ENCODE measurements at regions not wholly inside any gene's neighbourhood (a gene's known extent, or its start where the extent isn't known, plus 50 kb on each side); places are given as distances from the start of the nearest gene placed in this dataset.

DNA sequence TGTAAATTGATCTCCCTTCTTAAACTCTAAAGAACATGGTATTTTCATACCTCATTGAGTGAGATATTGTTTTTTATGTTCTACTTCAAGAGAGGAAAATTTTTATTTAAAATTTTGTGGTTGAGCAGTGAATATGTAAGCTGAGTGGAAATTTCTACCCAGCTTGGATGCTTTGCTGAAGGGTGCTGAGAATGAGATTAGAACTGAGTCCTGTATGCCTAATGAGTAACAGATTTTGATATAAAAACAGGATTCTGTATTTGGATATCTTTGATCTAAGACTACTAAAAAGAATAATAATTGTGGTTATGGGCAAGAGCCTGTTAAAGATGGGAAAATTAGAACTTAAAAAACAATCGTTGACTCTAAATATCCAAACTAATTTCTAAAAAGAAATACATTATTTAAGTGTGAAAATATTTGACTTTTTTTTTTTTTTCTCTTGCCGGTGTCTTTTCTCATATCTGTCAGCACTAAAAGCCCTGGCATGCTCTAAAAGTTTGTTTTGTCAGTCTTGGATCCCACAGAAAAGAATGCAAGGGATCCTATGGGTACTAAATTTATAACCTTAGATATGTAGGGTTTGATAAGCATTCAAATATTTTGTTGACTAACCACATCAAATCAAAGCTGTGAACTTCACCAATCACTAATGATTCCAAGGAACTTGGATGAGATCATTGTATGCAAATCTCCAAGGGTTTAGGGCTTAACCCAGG is 652.3 kb downstream of the PTPRC start:
- Histone ChIP-seq H3K9ac (ENCODE audit: insufficient read depth in 1 of 2, low read length in 2 of 2) (no peak overlapping the region), H3K27me3 (ENCODE audit: control insufficient read depth in 3 of 3, insufficient read depth in 3 of 3, low read length in 2 of 3) (no peaks in the 10 kb centered on the region), H3K27ac (ENCODE audit: low read depth in 1 of 2, low read length in 1 of 2) (no peak overlapping the region), H3K9me3 (ENCODE audit: control insufficient read depth in 4 of 4, insufficient read depth in 3 of 4, low read length in 3 of 4) (no peaks in the 10 kb centered on the region), H3K36me3 (ENCODE audit: control insufficient read depth in 4 of 4, insufficient read depth in 4 of 4, low read length in 4 of 4) (no peaks in the 10 kb centered on the region), H3K4me1 (ENCODE audit: control insufficient read depth in 5 of 5, insufficient read depth in 5 of 5, low read length in 5 of 5) (no peaks in the 10 kb centered on the region), H3K4me3 (no peak overlapping the region)
- no peak for ATAC-seq (ENCODE audit: insufficient read depth, low FRiP score)
- DNase-seq = no peak
- WGBS, 2 donors = 71 to 85% methylated on average over 2 of the region's 2 CpGs
- TF ChIP-seq, protein P1, sequence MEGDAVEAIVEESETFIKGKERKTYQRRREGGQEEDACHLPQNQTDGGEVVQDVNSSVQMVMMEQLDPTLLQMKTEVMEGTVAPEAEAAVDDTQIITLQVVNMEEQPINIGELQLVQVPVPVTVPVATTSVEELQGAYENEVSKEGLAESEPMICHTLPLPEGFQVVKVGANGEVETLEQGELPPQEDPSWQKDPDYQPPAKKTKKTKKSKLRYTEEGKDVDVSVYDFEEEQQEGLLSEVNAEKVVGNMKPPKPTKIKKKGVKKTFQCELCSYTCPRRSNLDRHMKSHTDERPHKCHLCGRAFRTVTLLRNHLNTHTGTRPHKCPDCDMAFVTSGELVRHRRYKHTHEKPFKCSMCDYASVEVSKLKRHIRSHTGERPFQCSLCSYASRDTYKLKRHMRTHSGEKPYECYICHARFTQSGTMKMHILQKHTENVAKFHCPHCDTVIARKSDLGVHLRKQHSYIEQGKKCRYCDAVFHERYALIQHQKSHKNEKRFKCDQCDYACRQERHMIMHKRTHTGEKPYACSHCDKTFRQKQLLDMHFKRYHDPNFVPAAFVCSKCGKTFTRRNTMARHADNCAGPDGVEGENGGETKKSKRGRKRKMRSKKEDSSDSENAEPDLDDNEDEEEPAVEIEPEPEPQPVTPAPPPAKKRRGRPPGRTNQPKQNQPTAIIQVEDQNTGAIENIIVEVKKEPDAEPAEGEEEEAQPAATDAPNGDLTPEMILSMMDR (IDR thresholded peaks at IDR 0.05; ENCODE audit: control extremely low read depth, extremely low read depth) = no peak

DNA sequence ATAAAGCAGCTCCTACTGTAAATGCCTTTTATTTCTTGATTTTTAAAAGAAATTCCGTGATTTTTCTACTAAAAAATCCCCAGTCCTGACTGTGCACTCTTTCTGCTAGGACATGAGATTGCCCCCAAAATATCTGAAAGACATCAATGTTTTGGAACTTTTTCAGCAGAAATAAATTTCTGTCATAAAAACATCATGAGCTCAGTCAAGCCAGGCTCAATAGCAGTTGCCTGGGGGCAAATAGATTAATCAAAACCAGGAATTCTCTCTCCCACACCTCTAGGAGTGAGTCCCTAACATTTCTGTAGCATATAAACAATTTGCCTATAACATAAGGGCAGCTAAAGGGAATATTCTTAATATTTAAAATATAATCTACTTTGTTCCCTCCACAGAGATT is 654.1 kb downstream of the PTPRC start:
- TF ChIP-seq, protein P1 (IDR thresholded peaks at IDR 0.05; ENCODE audit: control extremely low read depth, extremely low read depth) = no peak
- Histone ChIP-seq H3K27me3 (ENCODE audit: control insufficient read depth in 3 of 3, insufficient read depth in 3 of 3, low read length in 2 of 3) (no peaks in the 10 kb centered on the region), H3K9me3 (ENCODE audit: control insufficient read depth in 4 of 4, insufficient read depth in 3 of 4, low read length in 3 of 4) (no peaks in the 10 kb centered on the region), H3K36me3 (ENCODE audit: control insufficient read depth in 4 of 4, insufficient read depth in 4 of 4, low read length in 4 of 4) (no peaks in the 10 kb centered on the region), H3K27ac (ENCODE audit: low read depth in 1 of 2, low read length in 1 of 2) (no peak overlapping the region), H3K9ac (ENCODE audit: insufficient read depth in 1 of 2, low read length in 2 of 2) (no peak overlapping the region), H3K4me1 (ENCODE audit: control insufficient read depth in 5 of 5, insufficient read depth in 5 of 5, low read length in 5 of 5) (no peaks in the 10 kb centered on the region), H3K4me3 (no peak overlapping the region)
- DNase-seq (no peak), ATAC-seq (ENCODE audit: insufficient read depth, low FRiP score) (no peak)
- WGBS, 2 donors = 88 to 92% methylated on average over 1 of the region's 1 CpG

DNA sequence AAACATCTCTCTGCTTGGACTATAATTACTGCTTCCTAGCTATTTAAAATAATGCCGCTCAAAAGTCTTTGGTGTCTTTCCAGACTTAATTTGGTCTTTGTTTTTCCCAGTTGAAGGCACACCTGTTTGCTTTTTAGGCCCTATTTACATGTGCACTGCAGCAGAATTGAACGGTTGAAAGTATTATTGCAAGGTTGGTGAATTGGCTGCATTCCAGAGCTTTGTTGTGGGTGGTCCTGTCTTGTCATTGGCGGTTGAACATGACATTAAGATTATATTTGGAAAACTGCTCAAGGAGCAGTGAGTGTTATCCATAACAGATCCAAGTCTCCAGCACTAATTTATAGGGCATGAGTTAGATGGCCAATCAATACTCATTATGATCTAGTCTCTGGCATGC is 656.3 kb downstream of the PTPRC start:
- no peaks in the 10 kb centered on the region for H3K36me3 ChIP-seq (ENCODE audit: control insufficient read depth in 4 of 4, insufficient read depth in 4 of 4, low read length in 4 of 4)
- H3K27me3 ChIP-seq (ENCODE audit: control insufficient read depth in 3 of 3, insufficient read depth in 3 of 3, low read length in 2 of 3) = no peaks in the 10 kb centered on the region
- H3K4me1 ChIP-seq (ENCODE audit: control insufficient read depth in 5 of 5, insufficient read depth in 5 of 5, low read length in 5 of 5) = no peaks in the 10 kb centered on the region
- no peak overlapping the region for H3K9ac ChIP-seq (ENCODE audit: insufficient read depth in 1 of 2, low read length in 2 of 2)
- H3K4me3 ChIP-seq = no peak overlapping the region
- ATAC-seq (ENCODE audit: insufficient read depth, low FRiP score) (no peak), DNase-seq (no peak)
- no peak overlapping the region for H3K27ac ChIP-seq (ENCODE audit: low read depth in 1 of 2, low read length in 1 of 2)
- no peaks in the 10 kb centered on the region for H3K9me3 ChIP-seq (ENCODE audit: control insufficient read depth in 4 of 4, insufficient read depth in 3 of 4, low read length in 3 of 4)
- WGBS, 2 donors = 68 to 86% methylated on average over 3 of the region's 3 CpGs
- TF ChIP-seq, protein P1 (IDR thresholded peaks at IDR 0.05; ENCODE audit: control extremely low read depth, extremely low read depth) = no peak

GRCh38 chr1:199297174-199297573 is 658.3 kb downstream of the PTPRC start:
- ATAC-seq (ENCODE audit: insufficient read depth, low FRiP score) (no peak), DNase-seq (no peak)
- Histone ChIP-seq H3K9ac (ENCODE audit: insufficient read depth in 1 of 2, low read length in 2 of 2) (no peak overlapping the region), H3K27me3 (ENCODE audit: control insufficient read depth in 3 of 3, insufficient read depth in 3 of 3, low read length in 2 of 3) (no peaks in the 10 kb centered on the region), H3K9me3 (ENCODE audit: control insufficient read depth in 4 of 4, insufficient read depth in 3 of 4, low read length in 3 of 4) (no peaks in the 10 kb centered on the region), H3K4me1 (ENCODE audit: control insufficient read depth in 5 of 5, insufficient read depth in 5 of 5, low read length in 5 of 5) (no peaks in the 10 kb centered on the region), H3K36me3 (ENCODE audit: control insufficient read depth in 4 of 4, insufficient read depth in 4 of 4, low read length in 4 of 4) (no peaks in the 10 kb centered on the region), H3K4me3 (no peak overlapping the region), H3K27ac (ENCODE audit: low read depth in 1 of 2, low read length in 1 of 2) (no peak overlapping the region)
- TF ChIP-seq, protein P1 (IDR thresholded peaks at IDR 0.05; ENCODE audit: control extremely low read depth, extremely low read depth) = no peak

Data from lung (tissue), 11 donors.